ENCODE measurements at regions not wholly inside any gene's neighbourhood (a gene's known extent, or its start where the extent isn't known, plus 50 kb on each side); places are given as distances from the start of the nearest gene placed in this dataset.

DNA sequence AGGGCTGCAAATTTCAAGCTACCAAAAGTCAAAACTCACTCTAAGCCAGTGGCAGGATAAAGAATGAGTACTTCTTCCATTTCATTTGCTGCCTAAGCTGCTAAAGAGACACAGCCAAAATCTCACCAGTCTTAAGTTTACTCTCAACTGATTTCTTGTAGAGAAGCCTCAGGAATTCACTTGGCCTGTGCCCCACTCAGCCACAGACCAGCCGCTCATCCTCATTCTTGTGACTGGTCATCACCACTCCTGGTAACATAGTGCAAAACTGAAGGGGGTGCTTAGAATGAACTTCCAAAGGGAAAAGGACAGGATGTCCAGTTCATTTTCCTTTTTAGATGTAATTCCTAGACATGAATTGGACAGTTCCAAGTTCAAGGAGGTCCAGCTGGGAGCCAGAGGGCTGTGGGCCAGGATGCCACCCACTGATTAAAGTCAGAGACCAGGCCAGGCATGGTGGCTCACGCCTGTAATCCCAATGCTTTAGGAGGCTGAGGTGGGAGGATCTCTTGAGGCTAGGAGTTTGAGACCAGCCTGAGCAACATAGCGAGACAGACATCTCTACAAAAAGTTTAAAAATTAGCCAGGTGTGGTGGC is 72.7 kb upstream of the RANBP3L start:
- no peak overlapping the region for H3K9ac ChIP-seq (ENCODE audit: extremely low read depth, low read length, poor library complexity, severe bottlenecking)
- no peak overlapping the region for H3K27ac ChIP-seq (ENCODE audit: low read depth, low read length)
- peaks cover 7% of the 10 kb centered on the region for H3K4me1 ChIP-seq (ENCODE audit: control insufficient read depth, insufficient read depth, low read length)
- H3K4me3 ChIP-seq (ENCODE audit: low read length), result no peak overlapping the region
- no peaks in the 10 kb centered on the region for H3K36me3 ChIP-seq (ENCODE audit: control insufficient read depth, insufficient read depth, low read length)
- DNase-seq, result no peak
- WGBS, 2 experiments (ENCODE audit: insufficient coverage in 1 of 2, insufficient read length in 1 of 2), result 91 to 95% methylated on average over 2 to 3 of the region's 3 CpGs
- H3K9me3 Mint-ChIP-seq, result peaks cover 10% of the 10 kb centered on the region
- H3K4me3 Mint-ChIP-seq, result no peak overlapping the region
- peaks cover 5% of the 10 kb centered on the region for H3K9me3 ChIP-seq (ENCODE audit: control insufficient read depth, low read length)
- H3K27me3 ChIP-seq (ENCODE audit: control insufficient read depth, insufficient read depth, low read length, poor library complexity, severe bottlenecking), result peaks cover 69% of the 10 kb centered on the region
- TF ChIP-seq CTCF (conservative IDR thresholded peaks at IDR 0.05), result no peak
- no peak overlapping the region for H3K27ac Mint-ChIP-seq
- peaks cover 75% of the 10 kb centered on the region for H3K27me3 Mint-ChIP-seq (ENCODE audit: insufficient read depth)
- no peaks in the 10 kb centered on the region for H3K36me3 Mint-ChIP-seq (ENCODE audit: low read depth)
- peaks cover 33% of the 10 kb centered on the region for H3K4me1 Mint-ChIP-seq

GRCh38 chr5:36377192-36377591 is 75.5 kb upstream of the RANBP3L start:
- H3K4me3 ChIP-seq (ENCODE audit: low read length), result no peak overlapping the region
- TF ChIP-seq CTCF (conservative IDR thresholded peaks at IDR 0.05), result no peak
- H3K9me3 ChIP-seq (ENCODE audit: control insufficient read depth, low read length), result peaks cover 5% of the 10 kb centered on the region
- peaks cover 86% of the 10 kb centered on the region for H3K27me3 ChIP-seq (ENCODE audit: control insufficient read depth, insufficient read depth, low read length, poor library complexity, severe bottlenecking)
- peaks cover 88% of the 10 kb centered on the region for H3K27me3 Mint-ChIP-seq (ENCODE audit: insufficient read depth)
- H3K9ac ChIP-seq (ENCODE audit: extremely low read depth, low read length, poor library complexity, severe bottlenecking), result no peak overlapping the region
- no peak overlapping the region for H3K4me3 Mint-ChIP-seq
- WGBS, 2 experiments (ENCODE audit: insufficient coverage in 1 of 2, insufficient read length in 1 of 2), result 88 to 89% methylated on average over 1 to 2 of the region's 2 CpGs
- H3K27ac Mint-ChIP-seq, result no peak overlapping the region
- H3K9me3 Mint-ChIP-seq, result peaks cover 7% of the 10 kb centered on the region
- no peaks in the 10 kb centered on the region for H3K36me3 Mint-ChIP-seq (ENCODE audit: low read depth)
- H3K36me3 ChIP-seq (ENCODE audit: control insufficient read depth, insufficient read depth, low read length), result no peaks in the 10 kb centered on the region
- H3K27ac ChIP-seq (ENCODE audit: low read depth, low read length), result no peak overlapping the region
- peaks cover 45% of the 10 kb centered on the region for H3K4me1 Mint-ChIP-seq
- DNase-seq, result no peak
- H3K4me1 ChIP-seq (ENCODE audit: control insufficient read depth, insufficient read depth, low read length), result peaks cover 7% of the 10 kb centered on the region

- Mint-ChIP-seq H3K9me3 (peaks cover 7% of the 10 kb centered on the region), H3K27me3 (ENCODE audit: insufficient read depth) (peaks cover 91% of the 10 kb centered on the region), H3K27ac (no peak overlapping the region), H3K36me3 (ENCODE audit: low read depth) (no peaks in the 10 kb centered on the region), H3K4me1 (peaks cover 44% of the 10 kb centered on the region), H3K4me3 (no peak overlapping the region)
- no peak for TF ChIP-seq CTCF (conservative IDR thresholded peaks at IDR 0.05)
- Histone ChIP-seq H3K9me3 (ENCODE audit: control insufficient read depth, low read length) (peaks cover 5% of the 10 kb centered on the region), H3K27me3 (ENCODE audit: control insufficient read depth, insufficient read depth, low read length, poor library complexity, severe bottlenecking) (peaks cover 85% of the 10 kb centered on the region), H3K9ac (ENCODE audit: extremely low read depth, low read length, poor library complexity, severe bottlenecking) (no peak overlapping the region), H3K27ac (ENCODE audit: low read depth, low read length) (no peak overlapping the region), H3K4me3 (ENCODE audit: low read length) (no peak overlapping the region), H3K4me1 (ENCODE audit: control insufficient read depth, insufficient read depth, low read length) (peaks cover 7% of the 10 kb centered on the region), H3K36me3 (ENCODE audit: control insufficient read depth, insufficient read depth, low read length) (no peaks in the 10 kb centered on the region)
- no peak for DNase-seq
- 86 to 94% methylated on average over 1 of the region's 1 CpG for WGBS, 2 experiments (ENCODE audit: insufficient coverage in 1 of 2, insufficient read length in 1 of 2)
Measured at GRCh38 chr5:36378551-36378950, 76.8 kb upstream of the RANBP3L start.
